Upper lobe of right lung (tissue), 1 donor: ENCODE measurements at regions not wholly inside any gene's neighbourhood (a gene's known extent, or its start where the extent isn't known, plus 50 kb on each side); places are given as distances from the start of the nearest gene placed in this dataset.

ENCODE experiments used
- ATAC-seq: fragments of 200-7000 bp; cut with Tn5 transposase; one replicate; pipeline ENCODE4 v1.9.1; 2020; ENCODE audit warnings: mild to moderate bottlenecking, moderate library complexity
- DNase-seq: peaks from one replicate; pipeline ENCODE4 v3.0.0-alpha.2; 2020
- H3K27ac ChIP-seq: fragments of 200-600 bp; one replicate; pipeline ENCODE4 v1.8.0; 2022
- H3K27me3 ChIP-seq: fragments of 200-600 bp; one replicate; pipeline ENCODE4 v1.8.0; 2022; ENCODE audit warnings: mild to moderate bottlenecking
- H3K36me3 ChIP-seq: fragments of 200-600 bp; one replicate; pipeline ENCODE4 v1.8.0; 2022
- H3K4me1 ChIP-seq: fragments of 200-600 bp; one replicate; pipeline ENCODE4 v1.8.0; 2022
- H3K4me3 ChIP-seq: fragments of 200-600 bp; one replicate; pipeline ENCODE4 v1.8.0; 2022; ENCODE audit warnings: mild to moderate bottlenecking
- H3K9me3 ChIP-seq: fragments of 200-600 bp; one replicate; pipeline ENCODE4 v1.8.0; 2022
- intact Hi-C: fragments of 100-400 bp; cut with DNase I; formaldehyde crosslinking; loops from one replicate; pipeline ENCODE4 v1.11.0; 2022
- TF ChIP-seq, protein P1 (sequence below): fragments of 200-600 bp; IDR thresholded peaks from one replicate; pipeline ENCODE4 v1.8.0; 2022; ENCODE audit warnings: antibody characterized with exemption
- donor health status: DM: no; HTN: yes; CAD: no; lungs with severe emphysema.

DNA sequence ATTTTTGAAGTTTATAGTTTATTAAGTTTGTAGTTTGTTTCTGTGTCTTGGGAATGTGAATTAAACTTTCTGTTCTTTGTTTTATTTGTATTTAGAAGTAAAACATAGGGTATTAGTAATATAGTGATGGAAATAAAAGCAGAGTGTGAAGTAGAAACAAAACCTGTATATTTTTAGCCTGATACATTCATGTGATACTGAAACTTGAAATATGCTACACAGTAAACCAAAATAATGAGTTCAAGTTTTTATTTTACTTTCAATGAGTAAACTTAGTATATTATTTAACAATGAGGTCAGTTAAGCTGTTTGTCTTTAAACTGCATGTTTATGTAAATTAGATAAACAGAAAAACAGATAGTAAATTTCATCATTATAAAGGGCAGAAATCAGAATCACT is 1592.6 kb downstream of the GRIK2 start:
- Histone ChIP-seq H3K27me3 (no peaks in the 10 kb centered on the region), H3K4me1 (no peaks in the 10 kb centered on the region), H3K4me3 (no peak overlapping the region), H3K27ac (no peak overlapping the region), H3K9me3 (no peaks in the 10 kb centered on the region), H3K36me3 (no peaks in the 10 kb centered on the region)
- DNase-seq, result no peak
- ATAC-seq, result no peak
- intact Hi-C loops, result no loop called here
- TF ChIP-seq, protein P1, sequence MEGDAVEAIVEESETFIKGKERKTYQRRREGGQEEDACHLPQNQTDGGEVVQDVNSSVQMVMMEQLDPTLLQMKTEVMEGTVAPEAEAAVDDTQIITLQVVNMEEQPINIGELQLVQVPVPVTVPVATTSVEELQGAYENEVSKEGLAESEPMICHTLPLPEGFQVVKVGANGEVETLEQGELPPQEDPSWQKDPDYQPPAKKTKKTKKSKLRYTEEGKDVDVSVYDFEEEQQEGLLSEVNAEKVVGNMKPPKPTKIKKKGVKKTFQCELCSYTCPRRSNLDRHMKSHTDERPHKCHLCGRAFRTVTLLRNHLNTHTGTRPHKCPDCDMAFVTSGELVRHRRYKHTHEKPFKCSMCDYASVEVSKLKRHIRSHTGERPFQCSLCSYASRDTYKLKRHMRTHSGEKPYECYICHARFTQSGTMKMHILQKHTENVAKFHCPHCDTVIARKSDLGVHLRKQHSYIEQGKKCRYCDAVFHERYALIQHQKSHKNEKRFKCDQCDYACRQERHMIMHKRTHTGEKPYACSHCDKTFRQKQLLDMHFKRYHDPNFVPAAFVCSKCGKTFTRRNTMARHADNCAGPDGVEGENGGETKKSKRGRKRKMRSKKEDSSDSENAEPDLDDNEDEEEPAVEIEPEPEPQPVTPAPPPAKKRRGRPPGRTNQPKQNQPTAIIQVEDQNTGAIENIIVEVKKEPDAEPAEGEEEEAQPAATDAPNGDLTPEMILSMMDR, result no peak

DNA sequence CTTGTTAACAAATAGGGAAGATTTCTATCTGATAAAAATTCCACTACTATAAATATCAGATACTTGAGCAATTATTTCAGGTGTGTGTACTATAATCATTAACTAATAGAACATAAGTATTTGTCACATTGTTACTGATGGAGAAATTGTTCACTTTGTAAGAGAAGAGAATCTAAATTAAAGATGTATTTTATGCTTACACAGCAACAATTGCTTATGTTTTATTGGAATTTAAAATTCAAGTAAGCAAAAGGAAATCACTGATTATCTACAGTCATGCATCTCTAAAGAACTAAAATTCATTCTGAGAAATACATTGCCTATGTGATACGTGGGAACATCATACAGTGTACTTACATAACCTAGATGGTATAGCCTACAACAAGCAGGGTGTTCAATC is 1590.8 kb downstream of the GRIK2 start:
- no peaks in the 10 kb centered on the region for H3K36me3 ChIP-seq
- TF ChIP-seq, protein P1, result no peak
- no peak overlapping the region for H3K4me3 ChIP-seq
- ATAC-seq (no peak), DNase-seq (no peak)
- H3K4me1 ChIP-seq, result no peaks in the 10 kb centered on the region
- no peak overlapping the region for H3K27ac ChIP-seq
- no peaks in the 10 kb centered on the region for H3K9me3 ChIP-seq
- intact Hi-C loops, result no loop called here
- no peaks in the 10 kb centered on the region for H3K27me3 ChIP-seq

DNA sequence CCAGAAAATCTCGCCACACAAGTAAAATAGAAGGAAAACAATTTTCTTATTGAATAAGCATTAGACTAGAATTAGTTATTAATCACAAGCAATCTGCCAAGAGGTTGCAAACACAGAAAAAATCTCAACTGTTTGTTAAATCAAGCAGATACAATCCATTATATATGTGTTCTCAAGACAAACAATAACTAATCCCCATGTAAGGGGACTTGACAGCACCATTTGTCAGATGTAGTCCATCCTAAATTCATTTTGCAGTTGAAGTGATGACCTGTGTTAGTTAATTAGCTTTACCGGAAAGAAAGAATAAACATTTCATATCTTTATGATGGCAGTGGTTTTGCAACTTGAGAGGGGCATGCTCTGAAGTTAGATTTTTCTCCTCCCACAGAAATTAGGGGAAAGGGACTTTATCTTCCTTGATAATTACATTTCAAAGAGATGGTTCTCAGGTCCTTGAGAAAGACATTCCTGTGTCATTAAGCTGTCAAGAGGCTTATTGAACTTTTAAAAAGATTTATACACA is 1588.0 kb downstream of the GRIK2 start:
- no peaks in the 10 kb centered on the region for H3K4me1 ChIP-seq
- TF ChIP-seq, protein P1, result no peak
- no peaks in the 10 kb centered on the region for H3K9me3 ChIP-seq
- no peak overlapping the region for H3K27ac ChIP-seq
- ATAC-seq (no peak), DNase-seq (no peak)
- H3K4me3 ChIP-seq, result no peak overlapping the region
- intact Hi-C loops, result no loop called here
- H3K36me3 ChIP-seq, result no peaks in the 10 kb centered on the region
- H3K27me3 ChIP-seq, result no peaks in the 10 kb centered on the region

DNA sequence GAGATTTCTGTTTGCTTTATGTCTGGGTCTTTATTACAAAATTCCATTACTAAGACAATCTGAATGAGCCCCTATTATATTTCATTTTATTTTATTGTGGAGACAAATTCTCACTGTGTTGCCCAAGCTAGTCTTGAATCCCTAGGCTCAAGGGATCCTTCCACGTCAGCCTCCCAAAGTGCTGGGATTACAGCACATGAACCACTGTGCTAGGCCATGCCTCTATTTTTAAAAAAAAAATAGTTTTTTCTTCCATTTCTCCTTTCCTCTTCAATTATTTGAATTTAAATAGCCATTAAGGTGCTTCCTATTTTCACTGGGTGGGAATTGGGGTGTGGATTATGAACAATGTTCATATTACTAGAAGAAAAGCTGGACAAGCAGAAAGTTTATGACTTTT is 1587.4 kb downstream of the GRIK2 start:
- TF ChIP-seq, protein P1, result no peak
- H3K36me3 ChIP-seq, result no peaks in the 10 kb centered on the region
- no peak for ATAC-seq

DNA sequence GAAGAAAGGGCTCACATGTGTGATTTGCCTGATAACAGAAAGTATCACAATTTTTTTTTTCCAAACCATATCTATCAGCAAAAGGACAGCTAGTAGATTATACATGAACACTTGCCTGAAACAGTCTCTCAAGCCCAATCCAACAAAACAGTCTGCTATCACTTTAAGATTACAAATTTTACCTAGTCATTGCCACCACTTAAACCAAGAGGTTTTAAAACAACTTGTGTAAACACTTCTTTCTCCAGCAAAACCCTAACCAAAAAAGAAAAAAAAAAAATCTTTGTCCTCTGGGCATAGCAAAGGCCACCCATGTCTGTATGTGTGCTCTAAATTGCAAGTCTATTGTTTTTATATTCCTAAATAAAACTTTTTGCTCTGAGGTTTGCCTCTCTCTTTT is 1568.4 kb downstream of the GRIK2 start:
- ATAC-seq (peak; percentile 57), DNase-seq (no peak)
- Histone ChIP-seq H3K27me3 (no peaks in the 10 kb centered on the region), H3K9me3 (no peaks in the 10 kb centered on the region), H3K36me3 (no peaks in the 10 kb centered on the region), H3K27ac (no peak overlapping the region), H3K4me1 (no peaks in the 10 kb centered on the region), H3K4me3 (no peak overlapping the region)
- TF ChIP-seq, protein P1, result no peak
- intact Hi-C loops, result no loop called here

More for the DNA sequence above, 1587.4 kb downstream of the GRIK2 start:
- Histone ChIP-seq H3K4me3 (no peak overlapping the region), H3K4me1 (no peaks in the 10 kb centered on the region), H3K9me3 (no peaks in the 10 kb centered on the region), H3K27me3 (no peaks in the 10 kb centered on the region), H3K27ac (no peak overlapping the region)
- intact Hi-C loops, result no loop called here
- DNase-seq, result no peak

DNA sequence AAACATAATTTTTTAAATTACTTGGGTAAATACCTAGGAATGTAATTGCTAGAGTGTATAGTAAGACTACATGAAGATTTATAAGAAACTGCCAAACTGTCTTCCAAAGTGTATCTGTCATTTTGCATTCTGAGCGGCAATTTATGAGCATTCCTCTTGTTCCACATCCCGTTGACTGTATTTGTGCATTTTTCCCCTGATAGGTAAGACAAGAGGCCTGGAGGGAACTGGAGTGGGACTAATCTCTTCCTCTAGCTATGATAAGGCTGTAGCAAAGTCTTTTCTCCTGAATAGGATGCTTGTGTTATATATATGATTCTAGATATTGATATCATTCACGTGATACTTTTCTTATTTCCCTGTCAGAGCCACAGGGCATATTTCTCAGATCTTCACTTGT is 1557.5 kb downstream of the GRIK2 start:
- no peaks in the 10 kb centered on the region for H3K4me1 ChIP-seq
- TF ChIP-seq, protein P1, result no peak
- intact Hi-C loops, result no loop called here
- ATAC-seq (no peak), DNase-seq (no peak)
- no peaks in the 10 kb centered on the region for H3K9me3 ChIP-seq
- H3K27ac ChIP-seq, result no peak overlapping the region
- no peaks in the 10 kb centered on the region for H3K27me3 ChIP-seq
- no peak overlapping the region for H3K4me3 ChIP-seq
- H3K36me3 ChIP-seq, result no peaks in the 10 kb centered on the region
